Kidney capillary endothelial cell (primary cell): ENCODE measurements at regions not wholly inside any gene's neighbourhood (a gene's known extent, or its start where the extent isn't known, plus 50 kb on each side); places are given as distances from the start of the nearest gene placed in this dataset.
"Not testable (repeated sequence)": the region's sequence is repeated elsewhere in the genome, so short reads cannot be mapped to it uniquely, and the experiment has no call there.

Source experiments
- DNase-seq: peaks from one replicate; pipeline ENCODE4 v3.0.0-alpha.2; 2018; ENCODE audit warnings: low spot score

GRCh38 chr6:9831783-9832182 lies 583.1 kb downstream of the TFAP2A start:
- DNase-seq, result no peak

- DNase-seq, result no peak
Measured at GRCh38 chr6:9830808-9831207, 584.1 kb downstream of the TFAP2A start.

- DNase-seq, result no peak
Measured at GRCh38 chr6:9825526-9825925, 589.3 kb downstream of the TFAP2A start.

GRCh38 chr6:9810727-9811126 lies 604.1 kb downstream of the TFAP2A start:
- DNase-seq, result not testable (repeated sequence)

GRCh38 chr6:9810286-9810685 lies 604.6 kb downstream of the TFAP2A start:
- no peak for DNase-seq

- no peak for DNase-seq
Measured at GRCh38 chr6:9806195-9806594, 608.7 kb downstream of the TFAP2A start.

- no peak for DNase-seq
Measured at GRCh38 chr6:9801249-9801754, 613.6 kb downstream of the TFAP2A start.

GRCh38 chr6:9799582-9799981 lies 615.3 kb downstream of the TFAP2A start:
- no peak for DNase-seq

GRCh38 chr6:9796827-9797226 lies 618.0 kb downstream of the TFAP2A start:
- DNase-seq, result no peak

- no peak for DNase-seq
Measured at GRCh38 chr6:9795880-9796279, 619.0 kb downstream of the TFAP2A start.

- DNase-seq, result no peak
Measured at GRCh38 chr6:9789201-9789600, 625.7 kb downstream of the TFAP2A start.

- no peak for DNase-seq
Measured at GRCh38 chr6:9784786-9785185, 630.1 kb downstream of the TFAP2A start.

- no peak for DNase-seq
Measured at GRCh38 chr6:9783567-9783966, 631.3 kb downstream of the TFAP2A start.

- DNase-seq, result peak; percentile 20
Measured at GRCh38 chr6:9766240-9766915, 648.5 kb downstream of the TFAP2A start.

- DNase-seq, result no peak
Measured at GRCh38 chr6:9761220-9761619, 653.7 kb downstream of the TFAP2A start.

GRCh38 chr6:9754515-9754914 lies 660.4 kb downstream of the TFAP2A start:
- no peak for DNase-seq

GRCh38 chr6:9745966-9746365 lies 668.9 kb downstream of the TFAP2A start:
- DNase-seq, result no peak

- DNase-seq, result no peak
Measured at GRCh38 chr6:9745476-9745875, 669.4 kb downstream of the TFAP2A start.

- DNase-seq, result no peak
Measured at GRCh38 chr6:9744119-9744518, 670.8 kb downstream of the TFAP2A start.

GRCh38 chr6:9732056-9732455 lies 682.8 kb downstream of the TFAP2A start:
- no peak for DNase-seq

- not testable (repeated sequence) for DNase-seq
Measured at GRCh38 chr6:9725776-9726175, 689.1 kb downstream of the TFAP2A start.

- DNase-seq, result no peak
Measured at GRCh38 chr6:9717568-9717967, 697.3 kb downstream of the TFAP2A start.

GRCh38 chr6:9711365-9711764 lies 703.5 kb downstream of the TFAP2A start:
- DNase-seq, result no peak

GRCh38 chr6:9710574-9710973 lies 704.3 kb downstream of the TFAP2A start:
- DNase-seq, result no peak
